GM21529 (cell line): ENCODE measurements at regions not wholly inside any gene's neighbourhood (a gene's known extent, or its start where the extent isn't known, plus 50 kb on each side); places are given as distances from the start of the nearest gene placed in this dataset.
"Not testable (repeated sequence)": the region's sequence is repeated elsewhere in the genome, so short reads cannot be mapped to it uniquely, and the experiment has no call there.

ENCODE experiments used
- ATAC-seq: cut with Tn5 transposase; IDR thresholded peaks from one replicate; pipeline ENCODE4 v1.9.1; 2021; ENCODE audit not compliant: unreplicated experiment

- ATAC-seq, result no peak
Observed at GRCh38 chr17:70510288-70510687, 341.0 kb downstream of the KCNJ2 start.

- no peak for ATAC-seq
Observed at GRCh38 chr17:70517816-70518215, 348.5 kb downstream of the KCNJ2 start.

DNA sequence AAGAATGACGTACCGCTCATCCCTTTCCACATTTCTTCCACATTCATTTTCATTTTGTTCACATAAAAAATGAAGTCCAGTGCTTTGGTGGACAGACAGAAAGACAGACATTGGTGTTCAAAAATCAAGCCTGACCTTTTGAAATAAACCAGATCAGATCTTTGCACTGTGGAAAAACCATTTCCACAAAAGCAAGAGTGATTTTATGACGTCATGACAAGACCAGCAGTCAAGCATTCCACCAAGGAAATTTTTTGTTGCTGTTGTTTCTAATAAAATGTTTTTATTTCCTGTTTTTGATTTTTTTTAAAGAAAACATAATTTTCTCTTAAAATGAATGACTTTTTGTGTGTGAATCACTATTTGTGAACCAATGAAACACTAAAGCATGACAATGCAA is 350.0 kb downstream of the KCNJ2 start:
- no peak for ATAC-seq

- ATAC-seq, result no peak
Observed at GRCh38 chr17:70520447-70520846, 351.1 kb downstream of the KCNJ2 start.

GRCh38 chr17:70520956-70521355 is 351.6 kb downstream of the KCNJ2 start:
- no peak for ATAC-seq

DNA sequence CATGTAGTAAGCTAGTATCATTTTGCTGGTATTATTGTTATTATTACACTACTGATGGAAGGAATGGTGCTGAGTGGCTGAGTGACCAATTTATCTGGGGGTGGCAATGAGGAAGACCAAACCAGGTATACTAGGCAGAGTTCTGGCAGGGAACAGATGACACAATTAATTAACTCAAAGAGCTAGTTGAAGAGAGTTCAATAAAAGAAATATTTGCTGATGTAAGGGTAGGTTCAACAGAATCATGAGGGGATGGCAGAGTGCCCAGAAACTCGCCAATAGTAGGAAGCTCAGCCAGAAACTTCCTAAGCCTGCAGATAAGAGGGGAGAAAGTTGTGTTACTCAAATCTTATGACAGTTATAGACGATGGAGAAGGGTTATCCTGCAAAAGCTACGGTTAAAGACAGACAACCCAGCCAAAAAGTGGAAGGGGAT is 352.5 kb downstream of the KCNJ2 start:
- ATAC-seq, result no peak

DNA sequence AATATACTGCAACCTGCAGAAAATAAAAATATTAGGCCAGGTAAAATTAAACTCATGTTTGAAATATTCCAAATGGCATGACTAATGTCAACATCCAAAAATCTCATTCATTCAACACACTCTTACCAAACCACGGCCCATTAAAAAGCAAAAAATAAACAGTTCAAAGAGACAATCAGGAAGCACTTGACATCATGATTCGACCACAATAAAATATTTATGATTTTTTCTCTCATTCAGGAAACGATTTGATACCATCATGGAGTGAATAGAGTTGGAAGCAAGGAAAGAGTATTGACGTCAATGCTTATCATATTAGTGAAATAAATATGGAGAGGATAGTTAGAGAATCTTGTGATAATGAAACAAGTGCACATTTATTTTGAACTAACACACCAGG is 354.1 kb downstream of the KCNJ2 start:
- no peak for ATAC-seq

DNA sequence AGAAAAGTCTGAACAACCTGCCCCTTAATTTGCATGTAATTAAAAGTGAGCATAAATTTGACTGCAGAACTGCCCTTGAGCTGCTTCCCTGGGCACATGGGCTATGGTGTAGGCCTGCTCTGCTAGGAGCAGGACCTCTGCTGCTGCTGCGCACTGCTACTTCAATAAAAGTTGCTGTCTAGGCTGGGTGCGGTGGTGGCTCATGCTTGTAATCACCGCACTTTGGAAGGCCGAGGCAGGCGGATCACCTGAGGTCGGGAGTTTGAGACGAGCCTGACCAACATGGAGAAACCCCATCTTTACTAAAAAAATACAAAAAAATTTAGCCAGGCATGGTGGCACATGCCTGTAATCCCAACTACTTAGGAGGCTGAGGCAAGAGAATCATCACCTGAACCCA is 355.7 kb downstream of the KCNJ2 start:
- ATAC-seq, result not testable (repeated sequence)

GRCh38 chr17:70525961-70526360 is 356.6 kb downstream of the KCNJ2 start:
- ATAC-seq, result no peak

GRCh38 chr17:70527364-70527888 is 358.1 kb downstream of the KCNJ2 start:
- ATAC-seq, result no peak

GRCh38 chr17:70533427-70533826 is 364.1 kb downstream of the KCNJ2 start:
- ATAC-seq, result no peak

DNA sequence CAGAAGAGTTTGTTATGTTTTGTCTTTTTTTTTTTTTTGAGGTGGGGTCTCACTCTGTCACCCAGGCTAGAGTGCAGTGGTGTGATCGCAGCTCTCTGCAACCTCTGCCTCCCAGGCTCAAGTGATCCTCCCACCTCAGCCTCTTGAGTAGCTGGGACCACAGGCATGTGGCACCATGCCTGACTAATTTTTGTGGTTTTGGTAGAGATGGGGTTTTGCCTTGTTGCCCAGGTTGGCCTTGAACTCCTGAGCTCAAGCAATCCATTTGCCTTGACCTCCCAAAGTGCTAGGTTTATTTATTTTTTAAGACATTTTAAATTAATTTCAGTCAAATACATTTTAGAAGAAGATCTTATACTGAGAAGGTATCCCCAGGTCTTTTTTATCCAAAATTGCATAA is 366.7 kb downstream of the KCNJ2 start:
- ATAC-seq, result no peak

DNA sequence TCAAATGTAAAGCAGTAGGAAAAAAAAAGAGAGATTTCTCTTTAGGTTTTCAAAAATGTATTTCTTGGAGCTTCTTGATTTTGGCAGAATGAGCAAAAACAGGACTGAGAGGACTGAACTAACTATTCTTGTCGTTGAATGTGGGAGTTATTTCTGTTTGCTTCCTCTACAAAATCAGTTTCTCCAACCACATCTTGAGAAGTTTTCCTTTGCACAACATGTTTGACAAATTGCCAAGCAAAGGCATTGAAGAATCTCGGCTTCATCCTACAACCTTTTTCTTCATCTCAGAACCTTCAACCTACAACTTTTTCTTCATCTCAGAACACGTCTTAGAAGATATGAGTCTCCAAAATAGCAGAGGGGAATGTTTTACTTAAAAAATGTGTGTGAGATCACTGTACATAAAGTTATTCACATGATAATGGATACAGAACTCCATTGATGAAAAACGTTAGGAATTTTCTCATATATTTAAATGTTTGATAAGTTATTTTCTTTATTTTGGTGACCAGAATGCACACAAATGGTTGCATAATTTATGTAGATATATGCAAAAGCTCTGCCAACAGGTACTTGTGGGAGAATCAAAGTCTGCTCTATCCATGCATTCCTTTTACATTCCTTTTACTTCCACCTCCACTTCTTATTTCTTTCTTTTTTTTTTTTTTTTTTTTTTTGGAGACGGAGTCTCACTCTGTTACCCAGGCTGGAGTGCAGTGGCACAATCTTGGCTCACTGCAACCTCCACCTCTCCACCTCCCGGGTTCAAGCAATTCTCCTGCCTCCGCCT is 370.0 kb downstream of the KCNJ2 start:
- ATAC-seq, result no peak

- ATAC-seq, result no peak
Observed at GRCh38 chr17:70542876-70543275, 373.5 kb downstream of the KCNJ2 start.

- ATAC-seq, result no peak
Observed at GRCh38 chr17:70544317-70544716, 375.0 kb downstream of the KCNJ2 start.

DNA sequence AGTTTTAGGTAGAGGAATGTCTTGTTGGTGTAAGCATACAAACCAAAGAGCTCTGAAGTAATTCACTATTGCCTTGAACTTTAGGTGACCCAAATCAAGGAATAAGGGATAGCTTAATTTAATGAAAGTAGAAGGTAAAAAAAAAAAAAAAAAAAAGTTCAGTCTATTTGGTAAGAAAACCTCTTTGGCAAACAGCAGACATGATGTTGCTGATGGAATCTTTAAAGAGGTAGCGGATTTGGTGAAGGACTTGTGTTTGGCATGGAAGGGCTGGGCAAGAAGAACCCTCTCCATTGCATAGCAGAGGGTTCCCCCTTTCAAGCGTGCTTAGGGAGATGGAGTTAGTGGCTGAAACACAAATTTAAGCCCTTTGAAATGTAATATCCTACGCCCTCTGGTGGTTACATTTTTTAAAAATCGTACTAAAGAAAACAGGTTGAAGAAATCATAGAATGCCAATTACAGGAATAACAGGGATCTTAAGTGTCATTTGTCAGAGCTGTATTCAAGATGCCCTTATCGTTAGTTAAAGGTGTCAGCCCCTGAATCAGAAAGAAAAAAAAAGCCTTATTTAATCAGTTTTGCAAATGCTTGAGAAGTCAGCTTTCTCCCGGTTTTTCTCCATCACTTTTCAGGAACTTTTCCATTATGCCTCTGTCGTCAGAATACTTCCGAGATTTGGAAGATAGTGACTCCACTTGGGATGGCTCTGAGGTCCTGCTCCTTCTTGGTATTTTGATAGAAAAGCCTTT is 383.1 kb downstream of the KCNJ2 start:
- ATAC-seq, result no peak

- ATAC-seq, result no peak
Observed at GRCh38 chr17:70552982-70553334, 383.6 kb downstream of the KCNJ2 start.

GRCh38 chr17:70555723-70556122 is 386.4 kb downstream of the KCNJ2 start:
- ATAC-seq, result no peak

DNA sequence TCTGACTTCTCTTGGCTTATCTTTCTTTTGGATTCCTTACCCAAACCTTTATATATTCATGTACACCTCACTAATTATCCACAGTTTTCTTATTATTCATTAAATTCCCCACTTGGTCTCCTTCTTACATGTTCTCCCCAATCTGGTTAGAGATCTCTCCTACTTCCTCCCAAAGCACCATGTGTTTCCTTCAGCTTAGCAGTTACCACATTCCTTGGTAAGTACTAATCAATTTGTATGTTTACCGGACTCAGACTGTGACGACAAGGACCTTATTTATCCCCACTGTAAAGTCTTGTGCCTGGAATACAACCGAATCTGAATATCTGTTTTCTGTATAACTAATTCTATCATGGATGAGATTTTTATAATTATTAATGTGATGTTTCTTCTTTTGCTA is 389.5 kb downstream of the KCNJ2 start:
- ATAC-seq, result no peak

DNA sequence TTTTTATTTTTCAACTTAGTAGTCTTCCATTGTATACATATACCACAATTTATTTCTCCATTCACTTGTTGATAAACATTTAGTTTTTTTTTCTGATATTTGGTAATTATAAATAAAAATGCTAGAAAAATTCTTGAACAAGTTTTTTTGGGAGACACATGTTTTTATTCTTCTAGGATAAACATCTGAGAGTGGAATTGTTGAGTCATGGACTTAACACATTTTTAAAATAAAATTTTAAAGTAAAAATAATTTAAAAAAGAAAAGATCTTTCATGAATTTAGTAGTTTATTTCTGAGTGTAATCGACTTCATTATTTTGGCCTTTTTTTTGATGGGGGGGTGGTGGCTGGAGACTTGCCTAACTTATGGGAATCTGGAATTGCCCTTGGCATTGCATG is 391.1 kb downstream of the KCNJ2 start:
- no peak for ATAC-seq

- ATAC-seq, result no peak
Observed at GRCh38 chr17:70562137-70562536, 392.8 kb downstream of the KCNJ2 start.

DNA sequence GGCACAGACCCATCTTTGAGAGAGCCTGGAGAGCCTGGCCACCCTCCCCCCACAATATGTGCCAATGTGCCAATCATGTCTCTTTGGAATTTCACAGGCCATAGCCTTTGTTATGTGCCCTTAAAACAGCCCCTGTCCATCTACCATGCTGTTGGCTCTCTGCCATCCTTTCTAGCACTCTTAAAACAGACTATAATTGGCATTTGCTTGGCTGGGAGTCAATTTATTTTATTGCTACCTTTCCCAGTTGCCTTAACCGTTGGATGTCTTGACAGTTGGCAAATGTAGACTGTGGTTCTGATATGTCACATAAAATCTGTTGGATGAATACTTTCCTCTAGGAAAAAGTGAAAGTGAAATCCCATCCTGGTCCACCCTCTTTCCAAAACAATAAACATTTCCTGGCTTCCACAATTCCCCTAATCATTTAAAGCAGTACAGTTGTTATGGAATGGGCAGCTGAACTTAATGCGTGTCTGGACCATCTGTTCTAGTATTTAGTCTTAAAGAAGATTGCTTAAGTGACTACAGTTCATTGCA is 394.0 kb downstream of the KCNJ2 start:
- ATAC-seq, result no peak
